Adrenal gland (tissue), 5 donors: ENCODE measurements at regions not wholly inside any gene's neighbourhood (a gene's known extent, or its start where the extent isn't known, plus 50 kb on each side); places are given as distances from the start of the nearest gene placed in this dataset.

Experiments used
- CTCF ChIP-seq, 6 experiments: fragments of 450-650 bp in 4 of 6; fragments of 200-600 bp in 2 of 6; sonication (generic) in 1 of 6; IDR thresholded peaks; 1 replicate in 5 of 6; 2 replicates in 1 of 6; pipeline versions ENCODE4 v1.5.1 to v1.8.0; 2016 to 2021; ENCODE audit warnings: antibody characterized with exemption in 6 of 6, mild to moderate bottlenecking in 2 of 6, moderate library complexity in 1 of 6
- POLR2A ChIP-seq, 2 donors: fragments of 450-650 bp; IDR thresholded peaks; one replicate each; pipeline ENCODE4 v1.6.1; 2017; ENCODE audit warnings: antibody characterized with exemption in 2 of 2, mild to moderate bottlenecking in 2 of 2, moderate library complexity in 1 of 2
- donor health status: DM: no; HTN: no; CAD: no.

DNA sequence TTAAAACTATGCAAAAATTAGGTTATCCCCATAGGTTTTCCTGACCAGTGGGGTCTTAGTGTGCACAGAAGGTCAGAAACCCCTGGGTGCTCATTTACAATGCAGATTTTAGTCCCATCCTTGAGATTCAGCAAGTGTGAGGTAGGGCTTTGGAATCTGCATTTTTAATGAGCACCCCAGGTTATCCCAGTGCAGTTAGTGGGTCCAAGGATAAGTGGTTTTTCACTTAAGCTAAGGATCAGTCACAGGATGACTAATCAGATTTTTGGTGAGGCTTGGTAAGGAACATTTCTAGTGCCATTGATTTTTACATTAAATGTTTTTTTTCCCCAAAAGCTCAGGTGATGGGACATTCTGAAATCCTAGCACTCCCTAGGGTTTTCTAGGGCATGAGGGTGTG lies 50.7 kb upstream of the MGAT5 start:
- TF ChIP-seq CTCF (IDR thresholded peaks at IDR 0.05) (no peak), POLR2A (IDR thresholded peaks at IDR 0.05) (no peak)
